NOMO-1 treated with DMSO at 0.1 percent for 48 hours (cell line): ENCODE measurements at regions not wholly inside any gene's neighbourhood (a gene's known extent, or its start where the extent isn't known, plus 50 kb on each side); places are given as distances from the start of the nearest gene placed in this dataset.
A peak's percentile ranks its signal among the peaks of the same experiment; 100 is the strongest.
"Not testable (repeated sequence)": the region's sequence is repeated elsewhere in the genome, so short reads cannot be mapped to it uniquely, and the experiment has no call there.

Experiments
- DNase-seq: peaks from one replicate; lab custom pipeline; 2025; ENCODE audit not compliant: unreplicated experiment; lab: John Stamatoyannopoulos, UW

DNA sequence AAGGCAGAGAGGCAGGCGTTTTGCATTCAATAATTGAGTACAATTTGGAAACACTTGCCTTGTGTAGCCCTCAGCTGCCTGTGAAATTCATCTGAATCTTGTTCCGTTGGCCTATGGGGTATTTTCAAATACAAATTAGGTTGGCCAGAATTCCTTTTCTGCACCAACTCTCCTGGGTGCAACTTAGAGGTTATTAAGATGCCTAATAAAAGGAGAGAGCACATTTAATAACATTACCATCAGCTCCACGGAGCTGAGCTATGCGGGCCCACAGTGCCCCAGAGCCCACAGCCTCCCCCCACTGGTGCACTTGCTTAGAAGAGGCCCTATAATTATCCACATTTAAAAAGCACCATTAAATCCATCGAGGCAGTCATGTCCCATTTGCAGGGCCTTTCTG, 367.6 kb upstream of the CLINT1 start:
- DNase-seq: no peak

DNA sequence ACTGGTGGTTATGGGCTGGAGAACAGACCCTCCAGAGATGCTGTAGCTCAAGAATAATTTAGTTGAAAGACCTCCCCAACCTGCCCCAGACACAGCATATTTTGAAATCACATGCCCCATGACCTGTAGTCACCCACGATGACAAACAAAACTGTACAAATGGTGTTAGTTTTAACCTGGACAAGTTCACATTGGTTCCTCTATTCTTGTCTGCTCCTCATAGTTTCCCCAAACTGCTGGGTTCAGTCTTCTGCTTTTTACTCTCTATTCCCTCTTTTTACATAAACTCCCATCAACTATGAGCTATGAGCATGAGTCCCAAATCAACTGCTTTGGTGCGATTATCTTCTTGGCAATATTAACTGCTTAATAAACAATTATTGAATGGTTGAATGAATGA, 365.3 kb upstream of the CLINT1 start:
- DNase-seq: peak; percentile 97

DNA sequence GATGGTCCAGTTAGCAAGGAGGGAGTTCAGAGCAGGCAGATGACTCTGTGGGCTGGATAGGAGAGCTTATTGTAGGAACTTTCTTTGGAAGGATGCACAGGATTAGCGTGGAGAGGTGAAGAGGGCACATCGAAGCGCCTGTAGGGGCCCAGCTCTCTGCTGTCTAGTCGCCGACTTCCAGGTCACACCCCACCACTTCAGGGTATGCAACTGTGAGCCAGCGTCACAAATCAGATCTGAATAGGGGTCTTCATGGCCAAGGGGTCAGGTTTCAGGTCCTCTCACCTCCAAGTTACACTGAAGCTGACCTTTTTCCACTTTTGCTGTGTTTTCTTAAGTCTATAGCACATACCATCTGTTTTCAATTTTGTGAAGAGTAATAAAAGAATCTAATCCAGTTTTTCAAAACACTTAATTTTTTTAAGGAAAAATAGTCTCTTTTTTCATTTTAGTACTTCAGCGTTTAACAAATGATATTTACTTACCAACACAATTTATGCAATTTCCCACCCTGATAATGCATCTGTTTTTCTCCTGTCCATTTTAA, 364.2 kb upstream of the CLINT1 start:
- DNase-seq: no peak

DNA sequence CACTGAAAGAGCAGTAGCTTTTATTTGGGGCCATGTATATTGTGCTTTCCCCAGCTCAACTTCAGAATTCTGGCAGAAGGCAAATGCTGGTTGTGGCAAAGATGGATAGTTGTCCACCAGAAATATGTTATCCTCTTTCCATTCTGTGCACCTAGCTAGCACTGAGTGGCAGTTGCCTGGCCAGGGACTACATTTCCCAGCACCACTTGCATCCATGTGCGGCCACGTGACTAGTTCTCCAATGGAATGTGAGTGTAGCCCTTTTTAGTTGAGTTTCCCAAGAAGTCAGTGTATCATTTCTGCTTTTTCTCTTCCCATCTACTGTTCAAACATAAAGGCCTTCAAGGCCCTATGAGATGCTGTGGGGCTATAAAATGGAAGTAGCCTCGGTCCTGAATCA, 354.0 kb upstream of the CLINT1 start:
- no peak for DNase-seq

DNA sequence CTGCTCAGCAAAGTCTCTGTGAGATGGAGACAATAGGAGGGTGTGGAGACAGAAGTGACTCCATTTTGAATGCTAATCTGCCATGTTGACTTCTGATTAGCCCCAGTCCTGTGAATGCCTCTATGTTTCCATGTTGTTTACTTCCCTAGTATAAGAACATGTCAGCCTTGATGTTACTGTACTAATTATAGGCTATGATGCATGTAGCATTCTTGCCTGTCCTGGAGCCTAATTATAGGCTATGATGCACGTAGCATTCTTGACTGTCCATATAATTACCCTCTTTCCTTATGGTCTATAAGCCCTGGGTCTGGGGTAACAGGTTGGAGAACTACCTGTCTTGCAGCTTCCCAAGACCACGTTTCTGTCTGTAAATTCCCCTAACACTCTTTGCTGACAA, 353.3 kb upstream of the CLINT1 start:
- DNase-seq: no peak

DNA sequence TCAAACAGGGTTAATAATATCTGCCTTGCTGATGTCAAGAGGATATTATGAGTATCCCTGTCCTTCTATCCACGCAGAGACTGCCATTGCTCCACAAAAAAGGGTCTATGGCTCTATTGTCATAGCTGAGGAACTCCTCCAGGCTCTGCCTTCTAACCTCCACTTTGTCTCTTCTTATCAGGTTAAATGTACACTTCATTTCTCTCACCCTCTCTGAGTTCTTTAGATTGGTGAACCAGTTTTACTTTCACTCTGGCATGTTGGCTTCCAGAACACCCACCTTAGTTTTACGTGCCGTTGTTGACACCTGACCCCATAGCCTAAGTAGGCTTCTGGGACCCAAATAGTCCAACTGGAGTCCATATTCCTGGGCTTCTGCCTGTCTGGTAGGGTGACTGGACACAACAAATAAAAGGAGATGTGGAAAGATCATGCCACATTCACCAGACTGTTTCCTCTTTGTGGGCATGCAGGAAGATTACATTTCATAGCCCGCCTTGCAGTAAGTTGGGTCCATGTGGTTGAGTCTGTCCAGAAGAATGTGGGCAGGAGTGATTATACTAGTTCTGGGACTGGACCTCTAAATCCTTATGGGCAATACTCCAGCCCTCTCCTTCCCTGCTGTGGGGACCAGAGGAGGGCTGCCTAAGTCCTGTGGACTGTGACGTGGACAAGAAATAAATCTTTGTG, 350.4 kb upstream of the CLINT1 start:
- no peak for DNase-seq

DNA sequence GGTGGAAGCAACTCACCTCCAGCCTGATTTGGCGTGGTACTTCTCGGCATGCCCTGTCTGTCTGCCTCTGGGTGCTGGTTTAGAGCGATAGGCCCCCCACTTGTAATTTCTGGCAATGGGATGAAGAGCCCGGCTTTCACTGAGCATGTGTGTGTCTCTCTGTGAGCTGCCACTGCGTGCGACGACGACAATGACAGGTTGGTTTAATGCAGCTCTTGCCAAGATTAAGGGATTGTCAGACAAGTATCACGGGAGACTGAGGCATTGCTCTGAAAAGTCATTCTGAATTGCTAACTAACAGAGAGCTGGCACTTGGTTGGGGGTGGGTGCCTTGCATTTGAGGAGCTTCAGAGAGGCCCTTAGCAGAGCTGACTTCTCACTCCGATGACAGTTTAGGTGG, 348.8 kb upstream of the CLINT1 start:
- DNase-seq: no peak

DNA sequence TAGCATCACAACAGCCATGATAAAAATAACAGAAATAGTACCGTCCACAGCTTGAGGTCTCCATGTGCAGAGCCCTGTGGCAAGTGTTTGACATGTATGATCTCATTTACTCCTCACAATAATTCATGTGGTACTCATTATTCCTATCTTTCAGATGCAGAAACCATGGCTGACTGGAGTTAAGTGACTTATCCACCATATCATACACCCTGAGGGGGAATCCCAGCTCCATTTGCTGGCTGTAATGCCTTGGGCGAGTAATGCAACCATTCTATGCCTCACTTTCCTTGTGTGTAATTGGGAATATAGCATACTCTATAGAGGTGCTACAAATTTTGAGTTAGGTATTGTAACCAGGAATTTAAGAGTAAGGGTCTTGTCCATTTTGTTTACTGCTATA, 347.0 kb upstream of the CLINT1 start:
- DNase-seq: no peak

DNA sequence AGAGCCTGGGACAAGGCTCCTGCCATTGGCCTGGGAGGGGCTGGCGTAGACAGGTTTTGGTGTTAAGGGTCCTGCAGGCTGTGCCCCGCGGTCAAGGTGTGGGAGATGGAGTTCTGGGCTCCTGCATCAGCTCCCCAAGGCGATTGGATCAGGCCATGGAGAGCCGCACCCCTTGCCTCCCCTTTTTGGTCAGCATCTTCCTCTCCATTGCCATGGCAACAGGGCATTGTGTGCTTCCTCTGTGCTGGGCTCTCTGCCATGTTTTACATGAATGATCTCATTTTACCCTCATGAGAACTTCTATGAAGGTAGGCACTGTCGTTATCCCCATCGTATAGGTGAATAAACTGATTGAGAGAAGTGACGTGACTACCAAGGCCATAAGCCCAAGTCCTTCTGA, 344.3 kb upstream of the CLINT1 start:
- DNase-seq: no peak

DNA sequence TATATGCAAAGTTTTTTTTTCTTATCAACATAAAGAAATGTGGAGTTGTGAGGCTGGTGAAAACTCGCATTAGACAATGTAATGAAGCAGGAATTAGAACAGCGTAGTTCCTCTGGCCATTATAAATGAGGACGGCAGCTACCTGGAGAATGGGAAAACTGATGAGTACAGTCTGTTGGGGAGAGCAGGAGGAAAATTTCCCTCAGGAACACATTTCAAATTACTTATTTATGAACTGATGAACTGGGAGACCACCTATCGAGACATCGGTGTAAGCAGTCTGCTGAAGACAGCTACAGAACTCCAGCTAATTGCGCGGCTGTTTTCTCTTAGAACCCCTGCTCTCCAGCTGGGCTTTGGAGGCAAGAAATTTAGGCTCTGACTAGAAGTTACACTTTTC, 343.9 kb upstream of the CLINT1 start:
- no peak for DNase-seq

DNA sequence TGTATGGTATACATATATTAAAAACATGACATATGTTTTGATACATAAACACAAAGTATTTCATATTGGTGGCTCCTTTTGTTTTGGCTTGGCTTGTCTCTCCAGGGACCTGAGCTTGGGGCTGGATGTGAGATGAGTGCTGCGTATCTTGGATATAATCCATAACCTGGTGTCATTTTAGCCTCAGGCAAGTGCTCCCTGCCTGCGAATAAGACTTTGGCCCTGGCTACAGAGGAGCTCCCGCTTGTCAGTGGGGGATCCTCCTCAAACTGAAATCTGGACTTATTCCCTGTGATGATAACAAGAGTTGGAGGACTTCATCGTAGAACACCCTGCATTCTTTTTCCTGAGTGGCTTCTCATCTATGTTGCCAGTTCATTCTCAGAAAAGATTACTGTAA, 341.7 kb upstream of the CLINT1 start:
- no peak for DNase-seq

DNA sequence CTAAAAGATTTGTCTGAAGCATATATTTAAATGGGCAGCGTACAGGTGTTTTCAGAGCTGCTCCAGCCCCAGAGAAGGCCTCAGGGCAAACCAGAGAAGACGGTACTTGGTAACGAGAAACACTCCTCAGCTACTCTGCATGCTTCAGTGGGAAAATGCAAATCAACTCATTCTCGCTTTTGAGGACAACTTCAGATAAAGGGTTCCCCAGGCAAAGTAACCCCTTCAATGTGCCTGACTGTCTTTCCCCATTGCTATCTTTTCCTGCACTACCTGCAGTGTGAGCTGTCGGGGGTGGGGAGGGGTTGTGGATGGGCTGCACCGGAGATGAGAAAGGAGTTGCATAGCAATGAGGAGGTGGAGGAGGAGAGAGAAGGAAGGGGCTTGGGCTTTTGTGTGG, 339.7 kb upstream of the CLINT1 start:
- no peak for DNase-seq

DNA sequence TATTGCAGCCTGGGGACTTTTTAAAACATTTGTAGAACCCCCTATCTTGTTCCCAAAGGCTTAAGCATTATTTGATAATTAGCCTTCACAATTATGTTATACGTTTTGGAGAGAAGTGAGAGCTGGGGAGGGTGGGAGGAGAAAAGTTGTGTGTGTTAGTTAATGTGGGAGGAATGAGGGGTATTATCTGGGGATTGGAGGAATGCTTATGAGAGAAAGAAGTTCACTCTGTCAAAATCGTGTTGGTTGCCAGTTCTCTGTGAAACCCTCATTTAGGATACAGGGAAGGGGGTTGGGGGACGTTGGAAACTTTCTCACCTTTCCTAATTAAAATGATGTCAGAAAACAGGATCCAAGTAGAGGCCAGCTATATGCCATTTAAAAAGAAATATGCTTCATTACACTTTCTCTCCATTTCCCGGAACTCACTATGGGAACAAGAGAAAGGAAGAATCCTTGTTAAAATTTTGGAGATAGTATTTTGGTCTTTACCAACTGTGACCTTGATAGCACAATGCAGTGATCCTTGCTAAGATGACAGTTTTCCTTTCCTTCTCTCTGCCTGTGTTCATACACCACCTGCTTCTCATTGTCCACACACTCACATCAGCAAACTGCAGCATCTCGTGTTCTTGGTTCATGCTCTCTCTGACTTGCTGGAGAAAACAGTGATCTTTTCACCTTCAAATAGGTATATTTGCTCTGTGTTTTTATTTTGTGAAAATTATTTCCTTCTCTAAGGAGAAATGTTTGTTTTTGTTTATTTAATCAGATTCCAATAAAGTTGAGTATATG, 336.7 kb upstream of the CLINT1 start:
- no peak for DNase-seq

DNA sequence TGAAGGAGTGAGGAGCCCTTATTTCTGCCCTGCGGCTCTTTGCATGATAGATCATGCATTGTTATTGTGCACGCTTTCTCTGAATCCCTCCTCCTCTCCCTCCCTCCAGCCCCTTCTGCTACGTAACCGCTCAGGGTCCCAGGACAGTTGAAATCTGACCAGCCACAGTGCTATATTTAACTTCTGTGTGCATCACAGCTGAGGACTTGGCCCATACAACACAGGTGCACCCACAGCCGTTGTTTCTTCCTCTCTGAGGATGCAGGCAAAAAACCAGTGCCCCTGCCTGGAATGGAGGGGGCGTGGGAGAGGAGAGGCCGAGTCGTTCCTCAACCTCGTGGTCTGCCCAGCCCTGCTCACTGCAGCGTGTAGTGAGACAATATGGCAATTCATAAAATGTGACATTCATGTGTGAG, 335.6 kb upstream of the CLINT1 start:
- DNase-seq: no peak

DNA sequence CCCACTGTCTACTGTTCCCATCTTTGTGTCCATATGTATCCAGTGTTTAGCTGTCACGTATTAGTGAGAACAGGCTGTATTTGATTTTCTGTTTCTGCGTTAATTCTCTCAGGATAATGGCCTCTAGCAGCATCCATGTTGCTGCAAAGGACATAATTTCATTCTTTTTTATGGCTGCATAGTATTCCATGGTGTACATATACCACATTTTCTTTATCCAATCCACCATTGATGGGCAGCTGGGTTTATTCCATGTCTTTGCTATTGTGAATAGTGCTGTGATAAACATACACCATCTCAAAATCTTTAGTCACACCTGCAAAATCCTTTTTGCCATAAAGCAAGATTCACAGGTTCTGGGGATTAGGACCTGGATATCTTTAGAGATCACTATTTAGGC, 334.4 kb upstream of the CLINT1 start:
- DNase-seq: not testable (repeated sequence)

DNA sequence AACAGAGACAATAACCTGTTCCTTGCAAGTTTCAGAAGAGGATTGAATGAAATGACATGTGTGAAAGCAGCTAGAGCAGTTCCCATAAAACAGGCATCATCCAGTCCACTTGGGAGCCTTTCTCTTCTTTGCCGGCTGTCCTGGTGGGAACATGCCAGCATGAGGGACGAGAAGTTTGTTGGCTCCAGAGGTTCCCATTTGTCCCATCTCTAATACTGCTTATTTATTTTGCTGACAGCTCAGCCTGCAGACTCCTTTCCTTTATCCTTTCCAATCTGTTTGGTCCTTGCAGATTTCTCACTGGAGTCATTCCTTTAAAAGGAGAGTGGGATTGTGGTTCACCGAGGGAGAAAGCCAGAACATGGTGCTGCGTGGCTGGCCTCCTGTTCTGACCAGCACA, 321.5 kb upstream of the CLINT1 start:
- DNase-seq: no peak

DNA sequence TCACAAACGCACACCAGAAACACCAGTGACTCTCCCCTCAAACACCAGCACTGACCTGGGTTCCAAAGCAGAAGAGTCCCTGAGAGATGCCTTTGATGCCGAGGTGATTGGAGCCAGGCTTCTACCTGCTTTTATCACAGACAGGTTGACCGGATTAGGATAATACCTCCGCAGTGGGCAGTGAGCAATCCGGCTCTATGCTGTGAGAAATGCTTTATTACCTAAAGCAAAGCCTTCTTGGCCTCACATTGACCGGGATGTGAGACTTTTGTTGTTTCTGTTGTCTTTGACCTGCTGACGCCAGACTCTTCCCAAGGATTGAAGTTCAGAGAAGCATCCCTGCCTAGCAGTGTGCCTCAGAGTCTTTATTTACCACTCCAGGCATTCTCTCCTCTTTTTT, 320.3 kb upstream of the CLINT1 start:
- no peak for DNase-seq

DNA sequence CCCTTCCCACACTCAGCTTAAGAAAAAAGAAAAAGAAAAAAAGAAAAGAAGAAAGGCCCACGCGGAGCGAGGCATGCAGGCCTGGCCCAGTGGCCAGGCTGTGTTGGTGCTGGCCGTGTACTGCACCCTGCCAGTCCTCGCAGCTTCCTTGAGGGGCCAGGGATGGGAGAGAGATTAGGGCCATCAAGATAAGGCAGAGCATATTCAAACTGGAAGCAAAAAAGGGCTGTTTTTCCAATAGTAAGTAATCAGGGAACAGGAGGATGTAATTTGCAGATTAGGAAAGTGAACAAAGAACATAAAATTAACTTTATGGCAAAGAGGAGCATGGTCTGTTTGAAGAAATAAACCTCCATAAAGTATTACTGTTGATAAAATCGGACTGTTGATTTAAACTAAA, 319.6 kb upstream of the CLINT1 start:
- DNase-seq: no peak

DNA sequence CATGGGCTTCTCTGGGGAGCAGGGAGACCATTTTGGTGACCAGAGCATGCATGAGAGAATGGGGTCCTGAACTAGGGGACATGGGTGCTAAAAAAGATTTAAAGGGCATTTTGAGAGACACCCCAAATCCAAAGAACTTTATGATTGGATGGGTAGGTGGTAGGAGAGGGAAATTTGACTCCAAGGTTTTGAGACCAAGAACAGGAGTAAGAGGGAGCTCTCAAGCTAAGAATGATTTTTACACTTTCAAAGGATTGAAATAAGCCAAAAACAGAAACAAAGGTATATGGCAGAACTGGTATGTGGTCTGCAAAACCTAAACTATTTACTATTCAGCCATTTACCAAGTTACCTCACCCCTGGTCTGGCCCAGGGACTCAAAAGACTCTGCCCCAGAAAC, 318.2 kb upstream of the CLINT1 start:
- no peak for DNase-seq

DNA sequence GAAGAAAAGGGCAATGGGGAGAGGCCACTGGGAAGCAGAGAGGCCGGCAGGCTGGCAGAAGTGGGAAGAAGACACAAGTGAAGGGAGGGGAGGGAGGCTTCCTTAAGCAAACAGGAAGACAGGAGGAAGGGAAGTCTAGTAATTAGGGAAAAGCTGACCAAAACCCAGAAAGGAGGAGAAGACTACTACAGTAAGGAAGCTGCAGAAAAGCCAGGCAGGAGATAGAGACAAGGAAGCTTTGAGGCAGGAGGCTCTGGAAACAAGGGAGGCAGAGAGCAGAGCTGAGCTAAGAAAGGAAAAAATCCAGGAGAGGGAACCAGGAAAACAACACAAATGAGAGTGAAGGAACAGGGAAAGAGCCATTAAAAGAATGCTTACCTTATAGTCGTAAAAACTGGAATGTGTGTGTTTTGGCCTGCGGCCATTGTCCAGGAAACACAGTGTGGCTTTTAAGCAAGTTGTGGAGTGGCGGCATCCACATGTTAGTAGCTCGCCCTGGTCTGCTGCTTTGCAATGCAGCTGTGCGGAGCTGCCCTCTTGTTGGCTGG, 317.1 kb upstream of the CLINT1 start:
- no peak for DNase-seq

DNA sequence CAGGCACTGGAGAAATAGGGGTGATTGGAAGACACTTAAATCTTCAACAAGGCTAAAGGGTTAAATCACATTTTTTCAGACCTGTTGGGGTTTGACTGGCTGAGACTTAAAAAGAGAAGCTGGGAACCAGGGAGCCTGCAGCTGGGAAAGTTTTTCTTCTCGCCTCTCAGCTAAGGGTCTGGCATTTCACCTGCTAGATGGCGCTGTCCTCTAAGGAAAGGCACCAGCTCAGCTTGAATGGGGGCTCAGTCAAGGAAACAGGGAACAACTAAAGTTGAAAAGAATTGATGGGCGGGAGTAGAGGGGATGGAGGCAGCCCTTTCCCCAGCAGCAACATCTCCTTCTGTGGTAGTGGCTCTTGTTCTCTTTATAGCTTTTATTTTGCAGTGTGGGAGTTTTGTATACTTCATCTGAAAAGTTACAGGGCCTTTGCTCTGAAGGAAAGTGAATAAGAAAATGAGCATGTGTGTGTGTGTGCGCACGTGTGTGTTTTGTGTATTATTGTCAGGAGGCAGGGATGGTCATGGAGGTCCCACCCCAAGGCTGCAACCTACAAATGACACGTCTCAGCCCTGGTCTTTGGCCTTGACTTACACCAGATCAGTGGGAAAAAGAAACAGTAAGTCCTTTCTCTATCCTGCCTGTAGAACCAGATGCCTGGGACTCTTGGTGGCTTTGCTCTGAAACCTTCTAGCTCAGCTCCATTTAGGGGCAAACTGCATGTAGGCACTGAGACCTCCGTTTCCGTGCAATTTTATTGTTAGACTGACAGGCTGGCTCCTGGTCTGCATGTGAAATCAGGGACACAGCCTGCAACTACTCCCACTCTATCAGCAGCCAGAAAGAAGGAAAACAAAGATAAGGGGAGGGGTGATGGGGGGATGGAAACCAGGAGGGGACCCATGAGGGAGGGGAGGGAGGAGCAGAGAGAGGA, 316.2 kb upstream of the CLINT1 start:
- peak; percentile 53 for DNase-seq
